GM20000 (cell line): ENCODE measurements at regions not wholly inside any gene's neighbourhood (a gene's known extent, or its start where the extent isn't known, plus 50 kb on each side); places are given as distances from the start of the nearest gene placed in this dataset.

ENCODE experiments used
- DNase-seq: peaks from one replicate; pipeline ENCODE4 v3.0.0; 2012; ENCODE audit warnings: low spot score
- TF ChIP-seq, protein P1 (sequence below): IDR thresholded peaks from 2 replicates; pipeline ENCODE4 v1.5.1; 2012; ENCODE audit warnings: mild to moderate bottlenecking, control low read depth; ENCODE audit errors: extremely low read depth, missing control alignments

DNA sequence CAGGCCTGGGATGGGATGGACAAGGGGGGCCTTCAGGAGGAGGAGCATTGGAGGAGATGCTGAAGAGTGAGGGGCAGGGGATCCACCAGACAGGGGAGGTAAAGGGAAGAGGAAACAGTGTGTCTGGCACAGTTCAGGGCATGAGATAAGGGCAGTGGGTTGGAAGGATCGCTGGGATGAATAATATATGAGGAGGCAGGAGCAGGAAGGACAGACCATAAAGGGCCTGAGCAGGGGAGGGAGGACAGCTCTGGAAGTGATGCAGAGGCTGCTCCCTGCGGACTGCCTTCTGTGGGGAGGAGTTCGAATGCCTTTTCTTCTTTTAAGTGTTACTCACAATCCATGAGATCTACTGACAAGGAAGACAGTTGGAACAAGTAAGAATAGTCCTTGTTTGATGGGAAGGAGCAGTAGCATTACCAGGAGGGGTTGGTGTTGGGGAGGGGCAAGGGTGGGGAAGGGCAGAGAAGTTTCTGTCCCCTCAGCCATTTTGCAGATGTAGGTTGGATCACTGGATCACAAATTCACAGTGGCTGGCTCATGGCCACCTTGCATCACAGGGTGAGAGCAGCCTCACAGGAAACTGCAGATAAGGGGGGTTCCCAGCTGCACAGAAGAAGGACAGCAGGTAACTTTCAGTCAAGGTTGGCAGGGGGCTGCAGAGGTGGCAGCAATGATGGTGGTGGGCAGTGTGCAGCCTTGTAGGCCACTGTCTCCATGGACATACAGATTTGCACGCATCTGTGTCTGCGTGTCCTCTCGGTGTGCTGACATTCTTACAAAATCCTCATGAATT, 91.9 kb upstream of the SNRPN start:
- TF ChIP-seq, protein P1, sequence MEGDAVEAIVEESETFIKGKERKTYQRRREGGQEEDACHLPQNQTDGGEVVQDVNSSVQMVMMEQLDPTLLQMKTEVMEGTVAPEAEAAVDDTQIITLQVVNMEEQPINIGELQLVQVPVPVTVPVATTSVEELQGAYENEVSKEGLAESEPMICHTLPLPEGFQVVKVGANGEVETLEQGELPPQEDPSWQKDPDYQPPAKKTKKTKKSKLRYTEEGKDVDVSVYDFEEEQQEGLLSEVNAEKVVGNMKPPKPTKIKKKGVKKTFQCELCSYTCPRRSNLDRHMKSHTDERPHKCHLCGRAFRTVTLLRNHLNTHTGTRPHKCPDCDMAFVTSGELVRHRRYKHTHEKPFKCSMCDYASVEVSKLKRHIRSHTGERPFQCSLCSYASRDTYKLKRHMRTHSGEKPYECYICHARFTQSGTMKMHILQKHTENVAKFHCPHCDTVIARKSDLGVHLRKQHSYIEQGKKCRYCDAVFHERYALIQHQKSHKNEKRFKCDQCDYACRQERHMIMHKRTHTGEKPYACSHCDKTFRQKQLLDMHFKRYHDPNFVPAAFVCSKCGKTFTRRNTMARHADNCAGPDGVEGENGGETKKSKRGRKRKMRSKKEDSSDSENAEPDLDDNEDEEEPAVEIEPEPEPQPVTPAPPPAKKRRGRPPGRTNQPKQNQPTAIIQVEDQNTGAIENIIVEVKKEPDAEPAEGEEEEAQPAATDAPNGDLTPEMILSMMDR = no peak
- no peak for DNase-seq

DNA sequence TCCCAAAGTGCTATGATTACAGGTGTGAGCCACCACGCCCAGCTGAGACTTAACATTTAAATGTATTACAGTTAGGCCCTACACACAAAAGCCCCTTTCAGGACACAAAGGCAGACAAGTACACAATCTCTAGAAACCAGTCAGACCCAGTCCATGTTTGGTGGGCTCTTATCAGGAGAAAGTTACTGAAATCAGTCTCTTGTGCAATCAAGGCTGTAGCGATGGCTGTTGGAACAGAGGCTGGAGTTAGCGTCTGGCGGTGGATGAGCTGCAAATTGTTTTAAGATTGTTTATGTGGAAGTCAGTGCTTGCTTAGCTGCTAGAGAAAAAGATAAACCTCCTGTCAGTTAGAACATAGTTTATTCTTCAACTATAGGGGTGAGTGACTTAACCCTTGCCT, 89.5 kb upstream of the SNRPN start:
- TF ChIP-seq, protein P1 = no peak
- DNase-seq = no peak

DNA sequence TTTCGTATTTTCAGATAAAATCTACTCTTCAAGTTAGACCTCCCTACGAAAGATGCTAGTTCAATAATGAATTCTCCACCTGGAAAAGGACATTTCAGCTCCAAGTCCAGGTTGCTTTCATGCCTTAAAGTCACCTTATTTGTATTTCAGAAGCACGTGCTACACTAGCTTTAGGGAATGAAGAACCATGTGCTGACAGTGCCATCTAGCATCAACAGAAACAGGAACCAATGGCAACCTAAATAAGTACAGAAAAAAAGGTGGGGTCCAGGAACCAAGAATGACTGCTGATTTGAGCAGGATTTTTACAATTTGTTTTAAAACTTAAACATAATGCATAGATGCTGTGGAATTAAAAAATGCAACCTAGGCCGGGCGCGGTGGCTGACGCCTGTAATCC, 77.6 kb upstream of the SNRPN start:
- TF ChIP-seq, protein P1 = no peak
- DNase-seq = no peak

DNA sequence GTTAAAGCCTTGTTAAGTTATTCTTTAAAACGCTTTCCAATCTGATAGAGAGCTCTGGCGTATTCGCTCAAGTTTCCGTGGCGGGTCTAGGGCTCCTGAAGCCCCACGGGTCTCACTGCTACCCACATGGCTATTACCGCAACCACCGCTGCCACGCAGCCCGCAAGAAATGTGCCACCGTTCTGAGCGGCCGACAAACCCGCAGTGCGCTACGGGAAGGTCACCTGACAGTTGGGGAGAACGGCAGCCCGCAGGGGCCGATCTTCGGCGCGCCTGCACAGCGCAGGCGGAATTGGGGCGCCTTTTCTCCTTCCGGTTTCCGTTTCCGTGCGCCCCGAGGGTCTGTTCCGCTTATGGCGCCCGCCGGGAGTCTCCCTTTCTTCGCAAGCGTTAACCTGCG, 76.6 kb upstream of the SNRPN start:
- TF ChIP-seq, protein P1 = no peak
- no peak for DNase-seq

DNA sequence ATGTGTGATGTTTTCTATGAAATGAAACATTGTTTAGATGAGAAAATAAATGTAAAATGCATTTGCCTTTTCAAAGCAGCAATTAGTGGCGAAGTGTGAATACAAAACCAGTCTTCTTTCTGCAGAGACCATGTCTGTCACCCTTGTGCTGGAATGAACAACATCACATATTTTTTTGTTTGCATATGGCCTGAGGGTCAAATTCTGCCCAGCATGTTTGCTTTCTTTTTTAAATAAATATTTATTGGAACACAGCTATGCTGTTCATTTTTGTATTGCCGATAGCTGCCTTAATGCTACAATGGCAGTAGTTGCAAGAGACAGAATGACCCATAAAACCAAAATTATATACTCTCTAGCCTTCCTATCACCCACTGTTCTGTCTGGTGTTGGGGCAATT, 75.3 kb upstream of the SNRPN start:
- DNase-seq = no peak

DNA sequence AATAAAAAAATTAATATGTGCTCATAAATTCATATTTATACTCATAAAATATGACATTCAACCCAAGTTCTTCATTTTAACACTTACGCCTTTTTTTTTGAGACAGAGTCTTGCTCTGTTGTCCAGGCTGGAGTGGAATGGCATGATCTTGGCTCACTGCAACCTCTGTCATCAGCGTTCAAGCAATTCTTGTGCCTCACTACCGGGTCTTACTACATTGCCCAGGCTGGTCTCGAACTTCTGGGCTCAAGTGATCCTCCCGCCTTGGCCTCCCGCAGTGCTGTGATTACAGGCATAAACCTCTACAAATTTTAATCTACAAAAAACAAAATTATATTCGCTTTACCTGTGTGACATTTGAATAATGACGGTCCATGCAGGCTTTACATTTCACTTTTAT, 74.1 kb upstream of the SNRPN start:
- no peak for DNase-seq
- TF ChIP-seq, protein P1 = no peak

More for the DNA sequence above, 75.3 kb upstream of the SNRPN start:
- TF ChIP-seq, protein P1 = no peak

DNA sequence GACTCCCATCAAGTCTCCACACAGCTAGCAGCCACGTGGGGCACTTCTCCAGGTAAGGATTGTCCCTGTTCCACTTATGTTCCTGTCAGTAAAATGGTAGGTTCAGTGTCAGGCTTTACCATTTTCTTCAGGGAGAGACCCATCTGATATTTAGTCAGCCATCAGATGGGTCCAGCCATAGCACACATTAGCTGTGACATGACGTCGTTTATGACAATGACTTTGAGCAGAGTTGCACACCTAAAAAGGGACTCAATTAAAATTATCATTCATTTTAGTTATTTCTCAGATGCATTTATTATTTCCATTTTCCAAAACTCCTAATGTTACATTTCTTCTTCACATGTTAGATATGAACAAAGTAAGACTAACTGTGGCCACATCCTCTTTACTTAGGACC, 68.2 kb upstream of the SNRPN start:
- DNase-seq = no peak
- TF ChIP-seq, protein P1 = no peak
